Mammary epithelial cell (primary cell): ENCODE measurements at regions not wholly inside any gene's neighbourhood (a gene's known extent, or its start where the extent isn't known, plus 50 kb on each side); places are given as distances from the start of the nearest gene placed in this dataset.
"Not testable (repeated sequence)": the region's sequence is repeated elsewhere in the genome, so short reads cannot be mapped to it uniquely, and the experiment has no call there.

ENCODE experiments used
- EZH2 ChIP-seq: IDR thresholded peaks from 2 replicates; pipeline ENCODE4 v1.6.1; 2012; ENCODE audit warnings: low read length, inconsistent platforms, borderline replicate concordance
- TF ChIP-seq, protein P1 (sequence below), 2 donors: IDR thresholded peaks in 1 of 2; conservative IDR thresholded peaks in 1 of 2; 2 replicates each; pipeline ENCODE4 v1.5.1; 2011 to 2012; ENCODE audit warnings: inconsistent platforms in 2 of 2, low read length in 2 of 2, mild to moderate bottlenecking in 2 of 2, control low read depth in 1 of 2, low read depth in 1 of 2; ENCODE audit not compliant: insufficient read depth in 1 of 2; ENCODE audit errors: extremely low read depth in 1 of 2

DNA sequence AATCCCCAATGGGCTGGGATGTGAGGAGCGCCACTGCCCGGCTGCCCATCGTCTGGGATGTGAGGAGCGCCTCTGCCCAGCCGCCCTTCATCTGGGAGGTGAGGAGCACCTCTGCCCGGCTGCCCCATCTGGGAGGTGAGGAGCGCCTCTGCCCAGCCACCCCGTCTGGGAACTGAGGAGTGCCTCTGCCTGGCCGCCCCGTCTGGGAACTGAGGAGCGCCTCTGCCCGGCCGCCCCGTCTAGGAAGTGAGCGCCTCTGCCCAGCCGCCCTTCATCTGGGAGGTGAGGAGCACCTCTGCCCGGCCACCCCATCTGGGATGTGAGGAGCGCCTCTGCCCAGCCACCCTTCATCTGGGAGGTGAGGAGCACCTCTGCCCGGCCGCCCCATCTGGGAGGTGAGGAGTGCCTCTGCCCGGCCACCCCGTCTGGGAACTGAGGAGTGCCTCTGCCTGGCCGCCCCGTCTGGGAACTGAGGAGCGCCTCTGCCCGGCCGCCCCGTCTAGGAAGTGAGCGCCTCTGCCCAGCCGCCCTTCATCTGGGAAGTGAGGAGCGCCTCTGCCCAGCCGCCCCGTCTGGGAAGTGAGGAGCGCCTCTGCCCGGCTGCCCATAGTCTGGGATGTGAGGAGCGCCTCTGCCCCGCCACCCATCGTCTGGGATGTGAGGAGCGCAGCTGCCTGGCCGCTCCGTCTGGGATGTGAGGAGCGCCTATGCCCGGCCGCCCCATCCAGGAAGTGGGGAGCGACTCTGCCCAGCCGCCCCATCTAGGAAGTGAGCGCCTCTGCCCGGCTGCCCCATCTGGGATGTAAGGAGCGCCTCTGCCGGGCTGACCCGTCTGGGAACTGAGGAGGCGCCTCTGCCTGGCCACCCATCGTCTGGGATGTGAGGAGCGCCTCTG, 1085.7 kb downstream of the TYW1 start:
- TF ChIP-seq, protein P1, sequence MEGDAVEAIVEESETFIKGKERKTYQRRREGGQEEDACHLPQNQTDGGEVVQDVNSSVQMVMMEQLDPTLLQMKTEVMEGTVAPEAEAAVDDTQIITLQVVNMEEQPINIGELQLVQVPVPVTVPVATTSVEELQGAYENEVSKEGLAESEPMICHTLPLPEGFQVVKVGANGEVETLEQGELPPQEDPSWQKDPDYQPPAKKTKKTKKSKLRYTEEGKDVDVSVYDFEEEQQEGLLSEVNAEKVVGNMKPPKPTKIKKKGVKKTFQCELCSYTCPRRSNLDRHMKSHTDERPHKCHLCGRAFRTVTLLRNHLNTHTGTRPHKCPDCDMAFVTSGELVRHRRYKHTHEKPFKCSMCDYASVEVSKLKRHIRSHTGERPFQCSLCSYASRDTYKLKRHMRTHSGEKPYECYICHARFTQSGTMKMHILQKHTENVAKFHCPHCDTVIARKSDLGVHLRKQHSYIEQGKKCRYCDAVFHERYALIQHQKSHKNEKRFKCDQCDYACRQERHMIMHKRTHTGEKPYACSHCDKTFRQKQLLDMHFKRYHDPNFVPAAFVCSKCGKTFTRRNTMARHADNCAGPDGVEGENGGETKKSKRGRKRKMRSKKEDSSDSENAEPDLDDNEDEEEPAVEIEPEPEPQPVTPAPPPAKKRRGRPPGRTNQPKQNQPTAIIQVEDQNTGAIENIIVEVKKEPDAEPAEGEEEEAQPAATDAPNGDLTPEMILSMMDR (conservative IDR thresholded peaks at IDR 0.05 in 1 of 2, IDR thresholded peaks at IDR 0.05 in 1 of 2; ENCODE audit: extremely low read depth in 1 of 2, insufficient read depth in 1 of 2, low read depth in 1 of 2, low read length in 2 of 2) = not testable (repeated sequence)
- TF ChIP-seq EZH2 = not testable (repeated sequence)
